Aorta (tissue), 5 donors: ENCODE measurements at regions not wholly inside any gene's neighbourhood (a gene's known extent, or its start where the extent isn't known, plus 50 kb on each side); places are given as distances from the start of the nearest gene placed in this dataset.

ENCODE experiments used
- ATAC-seq: fragments of 200-7000 bp; cut with Tn5 transposase; one replicate; pipeline ENCODE4 v1.9.1; 2022; ENCODE audit warnings: moderate library complexity; ENCODE audit not compliant: low FRiP score
- DNase-seq, 2 donors: peaks; one replicate each; pipeline ENCODE4 v3.0.0-alpha.2; 2020
- H3K27ac ChIP-seq, 2 donors: one replicate each; pipeline ENCODE4 v1.5.1; 2013; ENCODE audit warnings: low read length in 2 of 2, mild to moderate bottlenecking in 2 of 2, moderate library complexity in 2 of 2, control low read depth in 1 of 2, inconsistent platforms in 1 of 2, low read depth in 1 of 2
- H3K27me3 ChIP-seq, 2 donors: one replicate each; pipeline ENCODE4 v1.6.1; 2013; ENCODE audit warnings: control low read depth in 1 of 2, low read length in 1 of 2, mild to moderate bottlenecking in 1 of 2, moderate library complexity in 1 of 2; ENCODE audit not compliant: insufficient read depth in 2 of 2, control insufficient read depth in 1 of 2
- H3K36me3 ChIP-seq, 2 donors: one replicate each; pipeline ENCODE4 v1.6.1; 2013; ENCODE audit warnings: control low read depth in 1 of 2, low read length in 1 of 2, mild to moderate bottlenecking in 1 of 2; ENCODE audit not compliant: insufficient read depth in 2 of 2, control insufficient read depth in 1 of 2
- H3K4me1 ChIP-seq, 2 donors: one replicate each; pipeline ENCODE4 v1.6.1; 2013; ENCODE audit warnings: low read length in 2 of 2, control low read depth in 1 of 2, mild to moderate bottlenecking in 1 of 2, moderate library complexity in 1 of 2; ENCODE audit not compliant: insufficient read depth in 2 of 2, control insufficient read depth in 1 of 2
- H3K4me3 ChIP-seq, 2 donors: one replicate each; pipeline ENCODE4 v1.5.1; 2013; ENCODE audit warnings: low read length in 2 of 2, control low read depth in 1 of 2, mild to moderate bottlenecking in 1 of 2
- H3K9me3 ChIP-seq: one replicate; pipeline ENCODE4 v1.6.1; 2013; ENCODE audit warnings: mild to moderate bottlenecking, low read length; ENCODE audit not compliant: control insufficient read depth
- WGBS, 2 donors: extraction: QIAGEN DNeasy Blood & Tissue Kit; methylation state at CpG; one replicate each; pipeline ENCODE4 v1.1.7; 2013; 5-methylcytosine and 5-hydroxymethylcytosine counted together
- intact Hi-C, 2 donors: fragments of 100-400 bp; cut with DNase I; formaldehyde crosslinking; loops; one replicate each; pipeline versions ENCODE4 v1.14.2 to v1.15.0; 2022
- donor health status: healthy with polysubstance abuse.
- donor health status: Bipolar disorder and iron deficiency.
- donor health status: DM: no; HTN: no; CAD: no.
- donor health status: DM: no; HTN: no; CAD: no.
- donor health status: DM: yes; HTN: yes; CAD: no.

DNA sequence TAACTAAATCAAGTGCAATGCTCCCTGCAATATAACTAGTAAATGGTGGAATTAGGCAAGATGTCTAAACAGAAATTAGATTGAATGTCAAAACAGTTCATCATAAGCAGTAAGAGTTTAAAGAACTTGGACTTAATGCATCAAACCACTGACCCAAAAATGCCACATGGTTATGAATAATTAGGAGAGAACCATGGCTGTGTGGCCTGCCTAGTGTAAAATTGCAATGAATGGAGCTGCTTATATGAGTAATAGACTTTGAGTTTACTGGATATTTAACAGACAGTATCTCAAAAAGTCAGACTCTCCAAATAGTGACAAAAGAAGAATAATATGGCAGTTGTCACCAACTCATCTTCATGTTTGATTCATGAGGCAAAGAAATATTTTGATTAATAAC lies 101.6 kb upstream of the COL5A2 start:
- Histone ChIP-seq H3K4me1 (peaks cover 0 to 8% of the 10 kb centered on the region in 2 donors), H3K4me3 (no peak overlapping the region), H3K27me3 (no peaks in the 10 kb centered on the region), H3K27ac (no peak overlapping the region), H3K36me3 (no peaks in the 10 kb centered on the region), H3K9me3 (no peaks in the 10 kb centered on the region)
- intact Hi-C loops, result no loop called here
- ATAC-seq (no peak), DNase-seq (no peak)

GRCh38 chr2:189285349-189285748 lies 105.8 kb upstream of the COL5A2 start:
- DNase-seq, result no peak
- intact Hi-C loops, result loop anchor here (5.0 kb wide), 4 partner anchors 62 to 193 kb away; no protein-coding TSS in a partner anchor
- no peaks in the 10 kb centered on the region for H3K27me3 ChIP-seq
- H3K36me3 ChIP-seq, result no peaks in the 10 kb centered on the region
- no peak overlapping the region for H3K27ac ChIP-seq
- no peak for ATAC-seq
- peaks cover 0 to 8% of the 10 kb centered on the region in 2 donors for H3K4me1 ChIP-seq
- H3K9me3 ChIP-seq, result no peaks in the 10 kb centered on the region
- H3K4me3 ChIP-seq, result no peak overlapping the region
- 44 to 46% methylated on average over 2 of the region's 2 CpGs for WGBS, 2 donors

DNA sequence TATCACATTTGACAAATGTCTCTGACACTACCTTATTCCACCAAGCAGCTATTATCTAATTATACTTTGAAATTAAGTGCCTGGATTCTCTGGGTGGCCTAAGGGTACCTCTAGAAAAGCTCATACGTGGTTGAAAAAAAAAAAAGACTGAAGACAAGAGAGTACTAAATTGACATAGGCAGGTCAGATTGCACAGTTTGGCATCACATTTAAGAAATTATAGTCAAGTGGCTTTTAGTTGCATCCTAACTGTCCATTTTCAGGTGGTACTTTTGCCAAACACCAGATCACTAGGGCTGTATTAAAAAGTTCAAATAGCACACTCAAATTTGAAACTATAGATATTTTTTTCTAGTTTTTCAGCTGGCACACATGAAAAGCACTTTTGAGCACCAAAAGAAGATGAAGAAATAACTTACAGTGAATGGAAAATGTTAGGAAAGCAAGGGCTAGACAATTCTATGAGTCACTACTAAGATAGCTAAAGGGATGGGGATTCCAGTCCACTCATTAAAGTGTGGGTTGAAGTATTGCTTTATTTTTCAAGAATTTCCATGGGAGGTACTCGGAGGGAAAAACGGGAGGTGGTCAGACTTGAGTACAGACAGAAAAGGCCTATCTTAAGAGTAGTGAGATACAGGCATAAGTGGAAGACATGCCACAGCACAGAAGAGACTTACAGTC lies 106.5 kb upstream of the COL5A2 start:
- H3K9me3 ChIP-seq, result no peaks in the 10 kb centered on the region
- DNase-seq, result no peak
- peak; percentile 75 for ATAC-seq
- H3K4me1 ChIP-seq, result peaks cover 0 to 8% of the 10 kb centered on the region in 2 donors
- WGBS, 2 donors, result 26 to 29% methylated on average over 3 of the region's 3 CpGs
- H3K4me3 ChIP-seq, result no peak overlapping the region
- intact Hi-C loops, result loop anchor here (2.0 to 5.0 kb wide), 5 partner anchors 61 to 194 kb away; partner anchors contain the start of gene COL5A2 (in 1 of the 2)
- H3K27ac ChIP-seq, result peak overlapping the region in 1 of 2 donors; percentile 43
- H3K27me3 ChIP-seq, result no peaks in the 10 kb centered on the region
- no peaks in the 10 kb centered on the region for H3K36me3 ChIP-seq

GRCh38 chr2:189287363-189287762 lies 107.8 kb upstream of the COL5A2 start:
- Histone ChIP-seq H3K4me1 (peaks cover 0 to 8% of the 10 kb centered on the region in 2 donors), H3K4me3 (no peak overlapping the region), H3K27me3 (no peaks in the 10 kb centered on the region), H3K9me3 (no peaks in the 10 kb centered on the region), H3K27ac (no peak overlapping the region), H3K36me3 (no peaks in the 10 kb centered on the region)
- ATAC-seq (no peak), DNase-seq (no peak)
- WGBS, 2 donors, result 74 to 83% methylated on average over 1 of the region's 1 CpG
- intact Hi-C loops, result loop anchor here (2.0 to 5.0 kb wide), 5 partner anchors 60 to 195 kb away; partner anchors contain the start of gene COL5A2 (in 1 of the 2)

DNA sequence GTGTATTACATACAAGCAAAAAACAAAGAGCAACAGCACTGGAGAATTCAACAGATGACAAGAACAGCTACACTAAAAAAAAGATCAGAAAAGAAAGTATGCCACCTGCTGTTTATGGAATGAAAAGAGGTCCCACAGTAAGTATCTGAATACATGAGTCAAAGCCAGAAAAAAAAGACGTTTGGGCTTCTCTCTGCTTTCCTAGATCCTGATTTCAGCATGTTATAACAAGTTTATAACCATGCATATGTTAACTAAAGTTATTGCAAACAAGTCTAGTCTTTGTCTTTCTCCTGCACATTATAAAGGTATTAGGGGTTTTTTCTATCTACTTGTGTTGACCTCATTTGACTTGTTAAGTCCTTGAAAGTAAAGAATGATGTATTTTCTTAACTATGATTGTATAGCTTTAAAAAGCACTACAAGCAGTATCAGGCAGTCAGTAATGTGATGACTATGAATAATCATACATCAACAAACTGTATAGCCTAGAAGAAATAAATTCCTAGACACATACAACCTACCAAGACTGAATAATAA lies 108.5 kb upstream of the COL5A2 start:
- H3K4me3 ChIP-seq, result no peak overlapping the region
- peaks cover 0 to 8% of the 10 kb centered on the region in 2 donors for H3K4me1 ChIP-seq
- H3K27me3 ChIP-seq, result no peaks in the 10 kb centered on the region
- no peaks in the 10 kb centered on the region for H3K36me3 ChIP-seq
- ATAC-seq (peak; percentile 86), DNase-seq (no peak)
- intact Hi-C loops, result loop anchor here (2.0 to 5.0 kb wide), 6 partner anchors 59 to 196 kb away; partner anchors contain the start of gene COL5A2 (in 1 of the 2)
- H3K9me3 ChIP-seq, result no peaks in the 10 kb centered on the region
- 0 to 1% methylated on average over 1 of the region's 1 CpG for WGBS, 2 donors
- H3K27ac ChIP-seq, result no peak overlapping the region

DNA sequence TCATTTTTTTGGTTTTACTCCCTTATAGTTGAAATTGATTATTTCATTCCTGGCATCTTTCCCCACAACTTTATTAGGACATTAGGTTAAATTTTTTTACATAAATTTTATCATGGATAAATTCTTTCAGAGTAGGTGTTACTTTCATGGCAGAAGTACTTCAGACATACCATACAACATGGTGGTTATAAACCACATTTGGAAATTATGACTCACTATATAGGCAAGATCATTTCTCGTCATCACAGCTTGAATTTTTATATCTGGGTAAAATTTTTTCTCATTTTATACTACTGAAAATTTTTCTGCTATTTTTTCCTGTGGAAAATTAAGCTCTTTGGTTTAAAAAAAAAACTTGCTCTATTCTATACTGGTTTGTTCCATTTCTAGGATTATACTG lies 111.9 kb upstream of the COL5A2 start:
- 90 to 96% methylated on average over 1 of the region's 1 CpG for WGBS, 2 donors
- Histone ChIP-seq H3K4me3 (no peak overlapping the region), H3K9me3 (no peaks in the 10 kb centered on the region), H3K36me3 (no peaks in the 10 kb centered on the region), H3K27me3 (no peaks in the 10 kb centered on the region), H3K4me1 (peaks cover 0 to 2% of the 10 kb centered on the region in 2 donors), H3K27ac (no peak overlapping the region)
- no peak for ATAC-seq
- intact Hi-C loops, result no loop called here
- no peak for DNase-seq

- H3K9me3 ChIP-seq, result no peaks in the 10 kb centered on the region
- H3K4me3 ChIP-seq, result no peak overlapping the region
- WGBS, 2 donors, result 23 to 33% methylated on average over 3 of the region's 3 CpGs
Measured at GRCh38 chr2:189293164-189293563, 113.6 kb upstream of the COL5A2 start.

DNA sequence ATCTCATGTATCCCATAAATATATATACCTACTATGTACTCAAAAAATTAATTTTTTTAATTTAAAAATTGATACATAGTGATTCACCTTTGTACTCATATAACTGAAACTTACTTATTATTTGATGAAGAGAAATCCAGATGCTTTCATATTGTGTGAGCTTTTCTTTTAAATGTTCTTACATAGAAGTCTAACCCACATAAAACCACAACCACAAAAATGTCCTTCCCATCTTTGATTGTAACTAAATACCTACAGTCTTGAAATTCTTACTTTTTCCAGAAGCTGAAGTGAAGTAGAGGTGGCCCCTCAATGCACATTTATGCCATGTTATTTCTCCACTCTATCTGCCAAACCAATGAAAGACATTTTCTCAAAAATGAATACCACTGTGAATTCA lies 117.9 kb upstream of the COL5A2 start:
- no peaks in the 10 kb centered on the region for H3K9me3 ChIP-seq
- no peak overlapping the region for H3K4me3 ChIP-seq
- no peak overlapping the region for H3K27ac ChIP-seq
- peaks cover 0 to 2% of the 10 kb centered on the region in 2 donors for H3K4me1 ChIP-seq
- ATAC-seq (no peak), DNase-seq (no peak)
- H3K36me3 ChIP-seq, result no peaks in the 10 kb centered on the region
- no peaks in the 10 kb centered on the region for H3K27me3 ChIP-seq
- intact Hi-C loops, result loop anchor here in 1 of 2 donors (5.0 kb wide), 1 partner anchor 35 kb away; no protein-coding TSS in a partner anchor

More at GRCh38 chr2:189293164-189293563, 113.6 kb upstream of the COL5A2 start:
- DNase-seq (no peak), ATAC-seq (peak; percentile 52)
- Histone ChIP-seq H3K4me1 (peaks cover 0 to 2% of the 10 kb centered on the region in 2 donors), H3K27ac (no peak overlapping the region), H3K36me3 (no peaks in the 10 kb centered on the region), H3K27me3 (no peaks in the 10 kb centered on the region)
- intact Hi-C loops, result no loop called here

GRCh38 chr2:189298038-189298437 lies 118.5 kb upstream of the COL5A2 start:
- DNase-seq, result no peak
- Histone ChIP-seq H3K4me3 (no peak overlapping the region), H3K4me1 (peaks cover 0 to 2% of the 10 kb centered on the region in 2 donors), H3K36me3 (no peaks in the 10 kb centered on the region), H3K9me3 (no peaks in the 10 kb centered on the region), H3K27me3 (no peaks in the 10 kb centered on the region), H3K27ac (no peak overlapping the region)
- 28 to 43% methylated on average over 1 of the region's 1 CpG for WGBS, 2 donors
- no peak for ATAC-seq
- intact Hi-C loops, result loop anchor here in 1 of 2 donors (5.0 kb wide), 1 partner anchor 34 kb away; no protein-coding TSS in a partner anchor
